ENCODE measurements at regions not wholly inside any gene's neighbourhood (a gene's known extent, or its start where the extent isn't known, plus 50 kb on each side); places are given as distances from the start of the nearest gene placed in this dataset.
A peak's percentile ranks its signal among the peaks of the same experiment; 100 is the strongest.
"Not testable (repeated sequence)": the region's sequence is repeated elsewhere in the genome, so short reads cannot be mapped to it uniquely, and the experiment has no call there.

DNA sequence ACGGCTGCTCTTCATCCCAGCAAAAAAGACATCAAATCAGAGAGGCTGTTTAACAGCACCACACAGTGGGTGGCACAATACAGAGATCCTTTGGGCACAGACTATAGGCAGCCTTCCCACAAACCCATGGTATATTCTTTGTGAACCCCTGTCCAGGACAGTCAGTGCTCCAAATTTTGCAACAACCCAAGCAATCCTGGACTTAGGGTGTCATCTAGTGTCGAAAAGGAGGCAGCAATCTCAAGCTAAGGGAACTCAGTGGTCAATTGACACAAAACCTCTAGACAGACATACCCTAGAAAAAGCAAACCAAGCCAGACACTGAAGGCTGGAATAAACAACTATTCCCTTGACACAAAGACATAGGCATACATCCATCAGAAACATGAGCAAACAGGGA, 137.4 kb downstream of the BMP15 start:
- TF ChIP-seq POLR2A (IDR thresholded peaks at IDR 0.05; ENCODE audit: low read length) (no peak), GATA1 (IDR thresholded peaks at IDR 0.05; ENCODE audit: low read depth, low read length) (no peak)
- DNase-seq: no peak

GRCh38 chrX:51053741-51054140, 143.2 kb downstream of the BMP15 start:
- TF ChIP-seq GATA1 (IDR thresholded peaks at IDR 0.05; ENCODE audit: low read depth, low read length) (no peak), POLR2A (IDR thresholded peaks at IDR 0.05; ENCODE audit: low read length) (no peak)
- DNase-seq: no peak

GRCh38 chrX:51098046-51098445, 187.5 kb downstream of the BMP15 start:
- no peak for DNase-seq
- no peak for TF ChIP-seq POLR2A (IDR thresholded peaks at IDR 0.05; ENCODE audit: low read length)
- no peak for TF ChIP-seq GATA1 (IDR thresholded peaks at IDR 0.05; ENCODE audit: low read depth, low read length)

- not testable (repeated sequence) for DNase-seq
Measured at GRCh38 chrX:51119058-51119926, 208.8 kb downstream of the BMP15 start.

DNA sequence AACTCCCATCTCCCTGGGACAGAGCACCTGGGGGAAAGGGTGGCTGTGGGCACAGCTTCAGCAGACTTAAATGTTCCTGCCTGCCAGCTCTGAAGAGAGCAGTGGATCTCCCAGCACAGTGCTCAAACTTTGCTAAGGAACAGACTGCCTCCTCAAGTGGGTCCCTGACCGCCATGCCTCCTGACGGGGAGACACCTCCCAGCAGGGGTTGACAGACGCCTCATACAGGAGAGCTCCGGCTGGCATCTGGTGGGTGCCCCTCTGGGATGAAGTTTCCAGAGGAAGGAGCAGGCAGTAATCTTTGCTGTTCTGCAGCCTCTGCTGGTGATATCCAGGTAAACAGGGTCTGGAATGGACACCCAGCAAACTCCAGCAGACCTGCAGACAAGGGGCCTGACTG, 206.9 kb upstream of the NUDT10 start:
- DNase-seq: not testable (repeated sequence)

DNA sequence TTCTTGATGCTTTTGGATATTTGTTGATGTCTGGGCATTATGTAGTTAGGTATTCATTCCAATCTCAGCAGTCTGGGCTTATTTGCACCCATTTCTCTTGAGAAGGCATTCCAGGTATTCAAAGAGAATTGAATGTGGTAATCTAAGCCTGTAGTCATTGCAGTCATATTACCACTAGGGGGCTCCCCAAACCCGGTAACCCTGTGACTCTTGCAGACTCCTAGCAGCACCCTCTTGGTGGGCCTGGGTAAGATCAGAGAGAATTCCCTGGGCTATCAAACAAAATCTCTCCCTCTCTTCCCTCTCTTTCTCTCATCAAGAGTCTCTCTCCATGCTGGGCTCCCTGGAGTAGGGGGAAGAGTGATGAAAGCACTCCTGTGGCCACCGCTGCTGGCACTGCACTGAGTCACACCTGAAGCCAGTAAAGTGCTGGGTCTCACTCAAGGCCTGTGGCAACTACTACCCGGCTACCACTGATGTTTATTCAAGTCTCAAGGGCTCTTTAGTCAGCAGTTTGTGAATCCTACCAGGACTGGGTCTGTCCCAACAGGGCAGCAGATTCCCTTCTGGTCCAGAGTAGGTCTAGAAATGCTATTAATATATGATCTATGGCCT, 187.7 kb upstream of the NUDT10 start:
- no peak for TF ChIP-seq POLR2A (IDR thresholded peaks at IDR 0.05; ENCODE audit: low read length)
- DNase-seq: peak; percentile 14 to 48

DNA sequence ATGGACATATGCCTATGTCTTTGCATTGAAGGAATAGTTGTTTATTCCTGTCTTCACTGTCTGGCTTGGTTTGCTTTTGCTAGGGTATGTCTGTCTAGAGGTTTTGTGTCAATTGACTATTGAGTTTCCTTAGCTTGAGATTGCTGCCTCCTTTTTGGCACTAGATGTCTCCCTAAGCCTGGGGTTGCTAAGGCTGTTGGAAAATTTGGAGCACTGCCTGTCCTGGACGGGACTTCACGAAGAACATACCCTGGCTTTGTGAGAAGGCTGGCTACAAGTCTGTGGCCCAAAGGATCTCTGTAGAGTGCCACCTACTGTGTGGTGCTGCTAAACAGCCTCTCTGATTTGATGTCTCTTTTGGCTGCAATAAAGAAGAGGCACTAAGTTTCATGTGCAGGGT, 183.8 kb upstream of the NUDT10 start:
- TF ChIP-seq GATA1 (IDR thresholded peaks at IDR 0.05; ENCODE audit: low read depth, low read length): no peak
- TF ChIP-seq POLR2A (IDR thresholded peaks at IDR 0.05; ENCODE audit: low read length): no peak
- DNase-seq: no peak

GRCh38 chrX:51151734-51152133, 180.9 kb upstream of the NUDT10 start:
- DNase-seq: no peak
- TF ChIP-seq GATA1 (IDR thresholded peaks at IDR 0.05; ENCODE audit: low read depth, low read length) (no peak), POLR2A (IDR thresholded peaks at IDR 0.05; ENCODE audit: low read length) (no peak)

DNA sequence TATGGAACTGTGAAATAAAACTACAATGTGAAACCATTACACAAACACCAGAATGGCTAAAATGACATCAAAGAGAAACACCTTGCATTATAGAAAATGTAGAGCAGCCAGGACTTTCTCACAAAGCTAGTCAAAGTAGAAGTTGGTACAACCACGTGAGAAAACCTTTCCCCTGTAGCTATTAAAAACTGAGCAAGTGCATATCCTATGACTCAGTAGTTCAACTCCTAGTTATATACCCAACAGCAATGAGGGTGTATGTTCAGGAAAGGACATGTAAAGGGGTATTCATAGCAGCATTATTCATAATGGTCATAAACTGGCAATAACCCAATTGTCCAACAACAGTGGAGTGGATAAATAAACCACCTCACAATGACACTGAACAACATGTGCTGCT, 177.5 kb upstream of the NUDT10 start:
- TF ChIP-seq GATA1 (IDR thresholded peaks at IDR 0.05; ENCODE audit: low read depth, low read length) (no peak), POLR2A (IDR thresholded peaks at IDR 0.05; ENCODE audit: low read length) (no peak)
- DNase-seq: no peak

- DNase-seq: no peak
Measured at GRCh38 chrX:51155566-51155965, 177.1 kb upstream of the NUDT10 start.

GRCh38 chrX:51158231-51158630, 174.4 kb upstream of the NUDT10 start:
- TF ChIP-seq POLR2A (IDR thresholded peaks at IDR 0.05; ENCODE audit: low read length) (no peak), GATA1 (IDR thresholded peaks at IDR 0.05; ENCODE audit: low read depth, low read length) (no peak)
- no peak for DNase-seq

More at GRCh38 chrX:51155566-51155965, 177.1 kb upstream of the NUDT10 start:
- no peak for TF ChIP-seq GATA1 (IDR thresholded peaks at IDR 0.05; ENCODE audit: low read depth, low read length)
- TF ChIP-seq POLR2A (IDR thresholded peaks at IDR 0.05; ENCODE audit: low read length): no peak

- DNase-seq: not testable (repeated sequence)
Measured at GRCh38 chrX:51159378-51159777, 173.2 kb upstream of the NUDT10 start.

GRCh38 chrX:51163730-51164129, 168.9 kb upstream of the NUDT10 start:
- TF ChIP-seq GATA1 (IDR thresholded peaks at IDR 0.05; ENCODE audit: low read depth, low read length) (no peak), POLR2A (IDR thresholded peaks at IDR 0.05; ENCODE audit: low read length) (no peak)

GRCh38 chrX:51178356-51178900, 154.2 kb upstream of the NUDT10 start:
- not testable (repeated sequence) for DNase-seq

More at GRCh38 chrX:51163730-51164129, 168.9 kb upstream of the NUDT10 start:
- DNase-seq: no peak

- DNase-seq: not testable (repeated sequence)
Measured at GRCh38 chrX:51179805-51180204, 152.8 kb upstream of the NUDT10 start.
